Activated CD4-positive, CD25-positive, alpha-beta regulatory T cell treated with anti-CD3 and anti-CD28 coated beads, Interleukin-2, amount 50 U/mL, for 24 hours (primary cell): ENCODE measurements at regions not wholly inside any gene's neighbourhood (a gene's known extent, or its start where the extent isn't known, plus 50 kb on each side); places are given as distances from the start of the nearest gene placed in this dataset.
"Not testable (repeated sequence)": the region's sequence is repeated elsewhere in the genome, so short reads cannot be mapped to it uniquely, and the experiment has no call there.

ENCODE experiments used
- ATAC-seq, 2 donors: fragments of 150-1000 bp; cut with Tn5 transposase; one replicate each; pipeline ENCODE4 v1.10.0; 2021; ENCODE audit warnings: mild to moderate bottlenecking in 1 of 2, moderate library complexity in 1 of 2

GRCh38 chr15:66884661-66885237 lies 180.7 kb upstream of the SMAD3 start:
- no peak for ATAC-seq

- no peak for ATAC-seq
These were observed 180.0 kb upstream of the SMAD3 start for GRCh38 chr15:66885281-66885915.

- no peak for ATAC-seq
These were observed 179.1 kb upstream of the SMAD3 start for GRCh38 chr15:66886241-66886675.

- no peak for ATAC-seq
These were observed 178.6 kb upstream of the SMAD3 start for GRCh38 chr15:66886686-66887273.

- ATAC-seq, result not testable (repeated sequence)
These were observed 176.1 kb upstream of the SMAD3 start for GRCh38 chr15:66889298-66889697.

GRCh38 chr15:66891776-66892175 lies 173.6 kb upstream of the SMAD3 start:
- ATAC-seq, result no peak

- ATAC-seq, result no peak
These were observed 172.1 kb upstream of the SMAD3 start for GRCh38 chr15:66893294-66893693.

- ATAC-seq, result no peak
These were observed 171.0 kb upstream of the SMAD3 start for GRCh38 chr15:66894363-66894762.

- no peak for ATAC-seq
These were observed 170.2 kb upstream of the SMAD3 start for GRCh38 chr15:66894986-66895780.

GRCh38 chr15:66895794-66896453 lies 169.5 kb upstream of the SMAD3 start:
- ATAC-seq, result no peak

GRCh38 chr15:66896611-66897010 lies 168.8 kb upstream of the SMAD3 start:
- ATAC-seq, result no peak

- no peak for ATAC-seq
These were observed 168.0 kb upstream of the SMAD3 start for GRCh38 chr15:66897416-66897815.

- ATAC-seq, result no peak
These were observed 167.4 kb upstream of the SMAD3 start for GRCh38 chr15:66897971-66898370.

- no peak for ATAC-seq
These were observed 166.6 kb upstream of the SMAD3 start for GRCh38 chr15:66898656-66899386.

GRCh38 chr15:66899555-66900350 lies 165.6 kb upstream of the SMAD3 start:
- no peak for ATAC-seq

GRCh38 chr15:66900586-66901310 lies 164.7 kb upstream of the SMAD3 start:
- ATAC-seq, result no peak

GRCh38 chr15:66901336-66902100 lies 163.9 kb upstream of the SMAD3 start:
- ATAC-seq, result no peak

GRCh38 chr15:66905185-66905584 lies 160.2 kb upstream of the SMAD3 start:
- ATAC-seq, result no peak

GRCh38 chr15:66905954-66906353 lies 159.4 kb upstream of the SMAD3 start:
- ATAC-seq, result no peak
